ENCODE measurements at regions not wholly inside any gene's neighbourhood (a gene's known extent, or its start where the extent isn't known, plus 50 kb on each side); places are given as distances from the start of the nearest gene placed in this dataset.

GRCh38 chr7:128168667-128169210 lies 72.3 kb upstream of the LEP start:
- DNase-seq: peak in 3 of 14 experiments; percentile 15 to 30 (median 22)
- Histone ChIP-seq H3K4me3 (ENCODE audit: low read length) (no peak overlapping the region), H3K36me3 (ENCODE audit: insufficient read depth, low read length) (no peaks in the 10 kb centered on the region), H3K27me3 (ENCODE audit: control insufficient read depth in 1 of 2, insufficient read depth in 2 of 2, low read length in 2 of 2) (peaks cover 47 to 61% of the 10 kb centered on the region in 2 experiments), H3K4me1 (ENCODE audit: insufficient read depth, low read length) (peaks cover 27% of the 10 kb centered on the region), H3K27ac (ENCODE audit: low read depth in 1 of 2, low read length in 2 of 2) (no peak overlapping the region), H3K9me3 (ENCODE audit: control insufficient read depth in 1 of 2, insufficient read depth in 1 of 2, low read length in 2 of 2) (peaks cover 0 to 24% of the 10 kb centered on the region in 2 experiments)
- Mint-ChIP-seq H3K36me3 (ENCODE audit: low read depth) (no peaks in the 10 kb centered on the region), H3K27me3 (peaks cover 69% of the 10 kb centered on the region), H3K4me1 (ENCODE audit: low read depth) (peaks cover 25% of the 10 kb centered on the region), H3K4me3 (peak overlapping the region; percentile 79), H3K9me3 (no peaks in the 10 kb centered on the region), H3K27ac (no peak overlapping the region)
- TF ChIP-seq CTCF (IDR thresholded peaks at IDR 0.05): no peak
- intact Hi-C loops (cut with DNase I, micrococcal nuclease): no loop called here
- CTCF ChIA-PET: no interaction called here
- ATAC-seq (ENCODE audit: poor library complexity): peak; percentile 24
- POLR2A ChIA-PET: no interaction called here

GRCh38 chr7:128170461-128170860 lies 70.6 kb upstream of the LEP start:
- H3K4me3 Mint-ChIP-seq: no peak overlapping the region
- H3K9me3 ChIP-seq (ENCODE audit: control insufficient read depth in 1 of 2, insufficient read depth in 1 of 2, low read length in 2 of 2): peaks cover 0 to 24% of the 10 kb centered on the region in 2 experiments
- no peak overlapping the region for H3K4me3 ChIP-seq (ENCODE audit: low read length)
- H3K27ac ChIP-seq (ENCODE audit: low read depth in 1 of 2, low read length in 2 of 2): no peak overlapping the region
- no peaks in the 10 kb centered on the region for H3K36me3 Mint-ChIP-seq (ENCODE audit: low read depth)
- H3K27me3 ChIP-seq (ENCODE audit: control insufficient read depth in 1 of 2, insufficient read depth in 2 of 2, low read length in 2 of 2): peaks cover 36 to 44% of the 10 kb centered on the region in 2 experiments
- H3K9me3 Mint-ChIP-seq: no peaks in the 10 kb centered on the region
- DNase-seq (no peak), ATAC-seq (ENCODE audit: poor library complexity) (no peak)
- peaks cover 66% of the 10 kb centered on the region for H3K27me3 Mint-ChIP-seq
- no peak for TF ChIP-seq CTCF (IDR thresholded peaks at IDR 0.05)
- intact Hi-C loops (cut with DNase I, micrococcal nuclease): no loop called here
- H3K36me3 ChIP-seq (ENCODE audit: insufficient read depth, low read length): no peaks in the 10 kb centered on the region
- ChIA-PET CTCF (no interaction called here), POLR2A (no interaction called here)
- peaks cover 27% of the 10 kb centered on the region for H3K4me1 ChIP-seq (ENCODE audit: insufficient read depth, low read length)
- H3K4me1 Mint-ChIP-seq (ENCODE audit: low read depth): peaks cover 19% of the 10 kb centered on the region
- no peak overlapping the region for H3K27ac Mint-ChIP-seq

- Histone ChIP-seq H3K36me3 (ENCODE audit: insufficient read depth, low read length) (no peaks in the 10 kb centered on the region), H3K27me3 (ENCODE audit: control insufficient read depth in 1 of 2, insufficient read depth in 2 of 2, low read length in 2 of 2) (peaks cover 26 to 34% of the 10 kb centered on the region in 2 experiments), H3K4me1 (ENCODE audit: insufficient read depth, low read length) (peaks cover 20% of the 10 kb centered on the region), H3K27ac (ENCODE audit: low read depth in 1 of 2, low read length in 2 of 2) (no peak overlapping the region), H3K9me3 (ENCODE audit: control insufficient read depth in 1 of 2, insufficient read depth in 1 of 2, low read length in 2 of 2) (peaks cover 0 to 19% of the 10 kb centered on the region in 2 experiments), H3K4me3 (ENCODE audit: low read length) (no peak overlapping the region)
- POLR2A ChIA-PET: no interaction called here
- Mint-ChIP-seq H3K4me1 (ENCODE audit: low read depth) (peaks cover 16% of the 10 kb centered on the region), H3K36me3 (ENCODE audit: low read depth) (no peaks in the 10 kb centered on the region), H3K27ac (no peak overlapping the region), H3K4me3 (no peak overlapping the region), H3K9me3 (no peaks in the 10 kb centered on the region), H3K27me3 (peaks cover 58% of the 10 kb centered on the region)
- no peak for ATAC-seq (ENCODE audit: poor library complexity)
- CTCF ChIA-PET: no interaction called here
- no peak for TF ChIP-seq CTCF (IDR thresholded peaks at IDR 0.05)
- no peak for DNase-seq
- intact Hi-C loops (cut with DNase I, micrococcal nuclease): no loop called here
These were observed 69.6 kb upstream of the LEP start for GRCh38 chr7:128171342-128171918.

All from CD4-positive, alpha-beta T cell (primary cell).